ENCODE measurements at regions not wholly inside any gene's neighbourhood (a gene's known extent, or its start where the extent isn't known, plus 50 kb on each side); places are given as distances from the start of the nearest gene placed in this dataset.

DNA sequence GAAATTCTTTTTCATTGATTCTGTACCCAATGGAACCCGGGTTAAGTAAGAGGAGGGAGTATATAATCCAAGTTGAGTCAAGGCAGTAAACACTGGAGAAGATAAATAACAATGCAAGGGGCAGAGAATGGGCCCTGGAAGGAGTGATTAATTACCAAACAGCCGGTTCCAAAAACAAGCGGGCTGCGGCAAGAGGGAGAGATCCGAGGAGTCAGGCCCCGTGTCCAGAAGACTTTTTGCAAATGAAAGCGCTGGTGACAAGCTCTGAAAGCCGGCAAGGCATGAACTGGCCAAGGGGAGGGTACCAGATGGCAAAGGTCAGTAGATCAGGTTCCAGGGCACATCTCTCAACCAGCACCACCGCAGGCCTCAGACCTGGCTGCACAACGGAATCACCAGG, 294.9 kb downstream of the BCOR start:
- Histone ChIP-seq H3K36me3 (ENCODE audit: control insufficient read depth, low read length) (no peaks in the 10 kb centered on the region), H3K27ac (ENCODE audit: low read depth, low read length) (no peak overlapping the region), H3K9me3 (ENCODE audit: control insufficient read depth, insufficient read depth, low read length) (no peaks in the 10 kb centered on the region), H3K4me2 (ENCODE audit: low read length) (no peak overlapping the region), H3K9me2 (replicated peaks; ENCODE audit: control insufficient read depth, low read length) (no peaks in the 10 kb centered on the region), H3K4me3 (ENCODE audit: low read length) (no peak overlapping the region), H3K79me2 (ENCODE audit: control insufficient read depth, low read length) (no peaks in the 10 kb centered on the region), H3K4me1 (ENCODE audit: control insufficient read depth, low read length) (no peaks in the 10 kb centered on the region), H3K27me3 (ENCODE audit: control insufficient read depth, low read length) (no peaks in the 10 kb centered on the region), H4K20me1 (ENCODE audit: control insufficient read depth, insufficient read depth, low read depth, low read length) (no peaks in the 10 kb centered on the region), H3F3A (ENCODE audit: control insufficient read depth, insufficient read depth) (no peaks in the 10 kb centered on the region)
- no peak for TF ChIP-seq CTCF (IDR thresholded peaks at IDR 0.05; ENCODE audit: low read depth, low read length, poor library complexity, severe bottlenecking)
- TF ChIP-seq EZH2phosphoT487 (IDR thresholded peaks at IDR 0.05; ENCODE audit: borderline replicate concordance, low read length): no peak

DNA sequence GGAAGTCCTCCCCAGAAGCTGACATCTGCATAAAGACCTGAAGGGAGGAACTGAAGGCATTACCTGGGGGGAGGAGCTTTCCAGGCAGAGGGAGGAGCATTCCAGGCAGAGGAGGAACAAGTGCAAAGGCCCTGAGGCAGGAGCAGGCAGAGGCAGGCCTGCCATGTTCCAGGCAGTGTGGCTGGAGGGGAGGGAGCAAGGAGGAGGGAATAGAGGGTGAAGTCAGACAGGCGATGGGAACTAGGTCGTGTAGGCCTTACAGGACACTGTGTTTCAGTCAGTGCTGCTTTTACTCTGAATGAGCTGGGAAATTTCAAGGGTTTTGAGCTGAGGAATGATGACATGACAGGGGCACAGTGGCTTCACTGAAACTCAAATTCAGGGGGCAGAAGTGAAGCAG, 292.7 kb downstream of the BCOR start:
- H3K27ac ChIP-seq (ENCODE audit: low read depth, low read length): no peak overlapping the region
- no peaks in the 10 kb centered on the region for H3K9me2 ChIP-seq (replicated peaks; ENCODE audit: control insufficient read depth, low read length)
- no peaks in the 10 kb centered on the region for H4K20me1 ChIP-seq (ENCODE audit: control insufficient read depth, insufficient read depth, low read depth, low read length)
- no peaks in the 10 kb centered on the region for H3K36me3 ChIP-seq (ENCODE audit: control insufficient read depth, low read length)
- no peaks in the 10 kb centered on the region for H3K27me3 ChIP-seq (ENCODE audit: control insufficient read depth, low read length)
- no peaks in the 10 kb centered on the region for H3K4me1 ChIP-seq (ENCODE audit: control insufficient read depth, low read length)
- no peaks in the 10 kb centered on the region for H3K9me3 ChIP-seq (ENCODE audit: control insufficient read depth, insufficient read depth, low read length)
- no peak overlapping the region for H3K4me2 ChIP-seq (ENCODE audit: low read length)
- TF ChIP-seq EZH2phosphoT487 (IDR thresholded peaks at IDR 0.05; ENCODE audit: borderline replicate concordance, low read length) (no peak), CTCF (IDR thresholded peaks at IDR 0.05; ENCODE audit: low read depth, low read length, poor library complexity, severe bottlenecking) (no peak)
- no peaks in the 10 kb centered on the region for H3F3A ChIP-seq (ENCODE audit: control insufficient read depth, insufficient read depth)
- H3K4me3 ChIP-seq (ENCODE audit: low read length): no peak overlapping the region
- no peaks in the 10 kb centered on the region for H3K79me2 ChIP-seq (ENCODE audit: control insufficient read depth, low read length)

- Histone ChIP-seq H3K4me3 (ENCODE audit: low read length) (no peak overlapping the region), H3K4me1 (ENCODE audit: control insufficient read depth, low read length) (no peaks in the 10 kb centered on the region), H3F3A (ENCODE audit: control insufficient read depth, insufficient read depth) (no peaks in the 10 kb centered on the region), H3K79me2 (ENCODE audit: control insufficient read depth, low read length) (no peaks in the 10 kb centered on the region), H3K9me3 (ENCODE audit: control insufficient read depth, insufficient read depth, low read length) (no peaks in the 10 kb centered on the region), H3K4me2 (ENCODE audit: low read length) (no peak overlapping the region), H3K36me3 (ENCODE audit: control insufficient read depth, low read length) (no peaks in the 10 kb centered on the region), H3K27me3 (ENCODE audit: control insufficient read depth, low read length) (no peaks in the 10 kb centered on the region), H3K27ac (ENCODE audit: low read depth, low read length) (no peak overlapping the region), H3K9me2 (replicated peaks; ENCODE audit: control insufficient read depth, low read length) (no peaks in the 10 kb centered on the region), H4K20me1 (ENCODE audit: control insufficient read depth, insufficient read depth, low read depth, low read length) (no peaks in the 10 kb centered on the region)
- no peak for TF ChIP-seq CTCF (IDR thresholded peaks at IDR 0.05; ENCODE audit: low read depth, low read length, poor library complexity, severe bottlenecking)
- TF ChIP-seq EZH2phosphoT487 (IDR thresholded peaks at IDR 0.05; ENCODE audit: borderline replicate concordance, low read length): no peak
Observed at GRCh38 chrX:39805825-39806224, 291.9 kb downstream of the BCOR start.

DNA sequence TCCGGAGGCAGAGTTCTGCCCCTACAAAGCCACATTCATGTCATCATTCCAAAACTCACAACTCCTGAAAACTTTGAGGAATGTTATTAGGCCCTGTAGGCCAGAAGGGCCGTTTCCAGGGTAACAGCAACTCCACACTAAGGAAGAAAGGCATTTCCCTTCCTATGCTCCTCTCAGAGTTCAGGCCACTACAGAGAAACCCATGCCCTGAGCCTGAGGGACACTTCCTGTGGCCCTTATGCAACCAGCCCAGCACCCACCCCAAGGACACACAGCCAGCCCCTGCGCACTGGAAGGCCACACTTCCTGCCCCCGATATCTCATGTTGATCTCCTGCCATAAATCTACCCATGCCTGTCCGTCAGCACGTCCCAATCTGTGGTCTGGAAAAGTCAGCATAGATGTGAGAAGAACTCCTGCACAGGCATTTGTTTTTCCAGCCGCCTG, 289.3 kb downstream of the BCOR start:
- Histone ChIP-seq H3K27me3 (ENCODE audit: control insufficient read depth, low read length) (no peaks in the 10 kb centered on the region), H3K79me2 (ENCODE audit: control insufficient read depth, low read length) (no peaks in the 10 kb centered on the region), H4K20me1 (ENCODE audit: control insufficient read depth, insufficient read depth, low read depth, low read length) (no peaks in the 10 kb centered on the region), H3K4me1 (ENCODE audit: control insufficient read depth, low read length) (no peaks in the 10 kb centered on the region), H3K36me3 (ENCODE audit: control insufficient read depth, low read length) (no peaks in the 10 kb centered on the region), H3K4me3 (ENCODE audit: low read length) (no peak overlapping the region), H3K9me3 (ENCODE audit: control insufficient read depth, insufficient read depth, low read length) (no peaks in the 10 kb centered on the region), H3K9me2 (replicated peaks; ENCODE audit: control insufficient read depth, low read length) (no peaks in the 10 kb centered on the region), H3K27ac (ENCODE audit: low read depth, low read length) (no peak overlapping the region), H3K4me2 (ENCODE audit: low read length) (no peak overlapping the region), H3F3A (ENCODE audit: control insufficient read depth, insufficient read depth) (no peaks in the 10 kb centered on the region)
- TF ChIP-seq EZH2phosphoT487 (IDR thresholded peaks at IDR 0.05; ENCODE audit: borderline replicate concordance, low read length): no peak
- TF ChIP-seq CTCF (IDR thresholded peaks at IDR 0.05; ENCODE audit: low read depth, low read length, poor library complexity, severe bottlenecking): no peak

All from DOHH2 (cell line).